ENCODE measurements at regions not wholly inside any gene's neighbourhood (a gene's known extent, or its start where the extent isn't known, plus 50 kb on each side); places are given as distances from the start of the nearest gene placed in this dataset.

- DNase-seq (ENCODE audit: low spot score) = no peak
Measured at GRCh38 chr17:15177343-15177742, 87.8 kb downstream of the PMP22 start.

DNA sequence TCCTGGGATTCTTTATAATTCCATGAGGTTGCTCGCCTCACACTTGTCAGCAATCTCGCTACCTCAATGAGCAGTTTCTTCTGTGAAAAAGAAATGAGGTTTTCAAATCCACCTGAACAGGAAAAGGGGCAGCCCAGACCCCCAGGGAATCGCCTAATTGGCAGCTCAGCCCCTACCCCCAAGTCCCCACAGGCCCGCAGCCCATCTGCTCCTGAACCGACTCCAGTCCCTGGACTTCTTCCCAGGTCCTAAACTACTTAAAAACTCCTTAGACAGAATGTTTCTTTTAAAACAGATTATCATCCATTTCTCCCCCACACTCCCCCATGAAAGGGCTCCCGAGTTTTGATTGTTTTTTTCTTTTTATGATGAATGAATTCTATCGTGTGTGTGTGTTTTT, 89.8 kb downstream of the PMP22 start:
- no peak for DNase-seq (ENCODE audit: low spot score)

DNA sequence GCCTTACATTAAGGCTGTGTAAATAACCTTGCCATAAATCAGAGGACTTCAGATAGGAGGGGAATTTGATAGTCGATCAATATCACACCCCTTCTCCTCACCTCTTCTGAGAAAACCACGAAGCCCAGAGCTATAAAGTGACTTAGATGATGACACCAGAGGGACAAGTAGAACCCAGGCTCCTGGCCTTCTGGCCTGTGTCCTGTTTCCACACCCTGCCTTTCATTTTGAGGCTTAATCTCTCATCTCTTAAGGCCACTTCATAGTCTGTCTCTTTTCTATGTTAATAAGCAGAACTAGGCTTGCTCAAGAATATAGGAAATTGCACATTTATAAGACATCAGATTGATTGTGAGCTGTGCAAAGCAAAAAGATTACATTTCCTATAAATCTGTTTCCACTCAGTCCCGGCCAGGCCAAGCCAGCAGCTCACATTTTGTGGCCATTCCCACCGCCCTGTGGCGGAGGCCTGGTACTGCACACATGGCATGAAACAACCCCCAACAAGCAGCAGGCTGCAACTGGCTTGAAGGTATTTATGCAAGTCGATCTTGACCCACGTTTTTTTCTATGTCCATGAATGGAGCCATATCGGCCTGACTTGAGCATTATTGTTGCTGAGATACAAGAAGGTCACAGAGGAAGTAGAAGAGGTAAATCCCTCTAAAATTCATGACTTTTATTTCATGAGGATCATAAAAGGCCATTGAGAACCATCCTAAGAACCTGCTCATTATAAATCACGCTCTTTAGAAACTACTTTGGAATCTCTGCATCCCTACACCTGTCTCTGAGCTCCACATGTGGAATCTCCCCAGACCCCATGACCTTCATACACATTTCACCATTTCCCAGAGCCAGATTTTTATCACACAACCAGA, 93.7 kb downstream of the PMP22 start:
- peak; percentile 40 for DNase-seq (ENCODE audit: low spot score)

DNA sequence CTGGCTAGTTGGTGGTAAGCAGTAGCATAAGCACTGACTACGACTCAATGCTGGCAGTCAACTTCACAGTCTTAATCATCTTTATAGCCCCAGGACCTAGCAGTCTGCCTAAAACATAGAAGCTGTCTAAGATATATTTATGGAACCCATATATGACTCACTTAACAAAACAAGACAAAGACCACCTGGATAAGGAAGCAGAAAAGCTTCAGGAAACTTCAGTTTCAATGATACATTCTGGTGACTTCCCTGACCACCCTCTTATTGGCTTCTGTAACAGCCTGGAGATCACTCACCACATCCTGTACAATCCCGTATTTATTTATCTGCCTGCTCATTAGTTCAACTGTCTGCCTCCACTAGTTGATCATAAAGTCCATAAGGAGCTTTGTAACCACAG, 95.5 kb downstream of the PMP22 start:
- no peak for DNase-seq (ENCODE audit: low spot score)

DNA sequence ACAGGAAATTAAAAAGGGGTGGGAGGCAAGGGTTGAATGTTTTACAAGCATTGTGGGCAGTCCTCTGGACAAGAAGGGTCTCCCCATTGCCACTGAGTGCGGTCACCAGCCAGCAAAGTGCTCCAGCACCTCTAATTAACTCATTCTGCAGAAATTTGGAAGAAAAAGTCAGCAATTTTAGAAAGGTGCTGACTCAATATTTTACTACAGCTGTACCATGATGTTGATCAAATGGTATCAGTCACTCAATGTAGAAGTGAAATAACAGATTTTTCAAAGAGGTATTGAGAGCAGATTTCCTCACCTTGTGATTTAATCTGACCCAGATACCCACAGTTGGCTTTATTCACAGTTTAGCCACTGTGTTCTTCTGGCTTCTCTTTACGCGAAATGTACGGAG, 96.7 kb downstream of the PMP22 start:
- DNase-seq (ENCODE audit: low spot score) = no peak

GRCh38 chr17:15161395-15161794, 103.7 kb downstream of the PMP22 start:
- no peak for DNase-seq (ENCODE audit: low spot score)

DNA sequence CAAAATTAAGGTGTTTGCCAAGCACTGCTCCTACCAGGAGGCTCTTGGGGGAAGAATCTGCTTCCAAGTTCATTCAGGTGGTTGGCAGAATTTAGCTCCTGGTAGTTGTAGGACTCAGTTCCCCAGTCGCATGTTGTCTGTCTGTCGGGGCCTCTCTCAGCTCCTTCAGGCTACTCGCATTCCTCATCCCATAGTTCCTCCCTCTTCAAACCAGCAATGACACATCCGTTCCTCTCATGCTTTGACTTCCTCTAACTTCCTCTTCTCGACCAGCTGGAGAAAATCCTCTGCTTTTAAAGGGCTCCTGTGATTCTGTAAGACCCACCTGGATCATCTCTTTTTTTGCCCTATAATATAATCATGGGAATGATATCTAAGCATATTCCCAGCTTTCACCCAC, 108.1 kb downstream of the PMP22 start:
- no peak for DNase-seq (ENCODE audit: low spot score)

DNA sequence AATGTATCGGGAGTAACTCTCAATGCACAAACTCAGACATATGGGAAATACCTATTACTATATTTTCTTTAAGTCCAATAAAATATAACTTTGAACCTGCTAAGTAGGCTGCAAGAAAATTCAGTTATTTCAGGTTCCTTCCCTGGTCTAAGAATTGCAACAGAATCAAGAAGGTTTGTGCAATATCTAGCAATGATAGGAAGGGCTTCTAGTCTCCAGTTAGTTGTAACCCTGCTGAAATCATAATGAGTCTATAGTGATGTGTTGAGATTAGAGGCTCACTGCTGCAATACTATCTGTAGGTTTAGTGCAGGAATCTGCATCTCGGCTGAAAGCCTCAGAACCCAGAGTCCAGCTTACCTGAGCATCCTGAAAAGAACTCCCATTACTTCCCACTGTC, 110.5 kb downstream of the PMP22 start:
- no peak for DNase-seq (ENCODE audit: low spot score)

- no peak for DNase-seq (ENCODE audit: low spot score)
Measured at GRCh38 chr17:15145621-15146020, 119.5 kb downstream of the PMP22 start.

DNA sequence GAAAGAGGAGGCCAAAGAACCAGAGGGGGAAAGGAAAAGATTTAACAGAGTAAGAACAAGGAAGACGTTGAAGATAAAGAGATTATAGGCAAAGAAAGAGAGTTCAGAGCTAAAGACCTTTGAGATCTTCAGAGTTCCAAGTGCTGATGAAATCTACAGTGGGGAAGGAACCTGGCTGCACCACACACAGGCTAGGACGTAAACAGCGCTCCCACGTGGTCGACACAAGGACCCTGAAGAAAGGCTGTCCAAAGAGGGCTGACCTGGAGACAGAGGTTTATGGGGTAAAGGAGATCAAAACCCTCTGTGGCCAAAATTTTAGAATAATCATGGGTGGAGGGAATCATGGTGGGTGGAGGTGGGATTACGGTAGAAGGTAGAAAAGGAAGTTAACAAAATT, 121.6 kb downstream of the PMP22 start:
- DNase-seq (ENCODE audit: low spot score) = no peak

GRCh38 chr17:15134363-15134762, 130.8 kb downstream of the PMP22 start:
- no peak for DNase-seq (ENCODE audit: low spot score)

DNA sequence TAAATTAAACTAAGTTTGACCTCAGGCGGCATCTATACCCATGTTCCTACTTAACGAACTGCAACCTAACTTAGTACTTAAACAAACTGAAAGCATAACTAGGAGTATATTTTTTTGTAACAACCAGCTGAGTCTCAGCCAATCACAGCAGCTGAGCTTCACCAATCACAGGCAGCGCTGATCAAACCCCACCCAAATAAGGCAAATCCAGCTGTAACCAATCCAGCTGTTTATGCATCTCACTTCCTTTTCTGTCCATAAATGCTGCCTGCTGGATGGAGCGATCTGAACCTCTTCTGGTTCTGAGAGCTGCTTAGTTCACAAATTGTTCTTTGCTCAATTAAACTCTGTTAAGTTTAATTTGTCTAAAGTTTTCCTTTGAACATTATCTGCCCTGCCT, 131.3 kb downstream of the PMP22 start:
- no peak for DNase-seq (ENCODE audit: low spot score)

DNA sequence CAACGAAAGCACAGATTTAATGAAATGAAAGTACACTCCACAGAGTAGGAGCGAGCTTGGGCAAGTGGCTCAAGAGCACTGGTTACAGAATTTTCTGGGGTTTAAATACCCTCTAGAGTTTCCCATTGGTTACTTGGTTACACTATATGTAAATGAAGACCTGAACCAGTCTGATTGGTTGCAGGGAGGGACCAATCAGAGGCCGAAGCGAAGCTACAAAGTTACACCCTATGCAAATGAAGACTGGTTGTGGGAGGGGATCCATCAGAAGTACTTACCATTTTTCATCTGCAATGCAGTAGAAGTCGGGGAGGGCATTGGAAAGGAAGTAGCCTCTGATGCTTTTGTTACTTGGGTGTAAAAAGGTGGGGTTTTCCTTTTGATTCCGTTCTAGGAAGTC, 132.0 kb downstream of the PMP22 start:
- DNase-seq (ENCODE audit: low spot score) = no peak

GRCh38 chr17:15130426-15130825, 134.7 kb downstream of the PMP22 start:
- no peak for DNase-seq (ENCODE audit: low spot score)

DNA sequence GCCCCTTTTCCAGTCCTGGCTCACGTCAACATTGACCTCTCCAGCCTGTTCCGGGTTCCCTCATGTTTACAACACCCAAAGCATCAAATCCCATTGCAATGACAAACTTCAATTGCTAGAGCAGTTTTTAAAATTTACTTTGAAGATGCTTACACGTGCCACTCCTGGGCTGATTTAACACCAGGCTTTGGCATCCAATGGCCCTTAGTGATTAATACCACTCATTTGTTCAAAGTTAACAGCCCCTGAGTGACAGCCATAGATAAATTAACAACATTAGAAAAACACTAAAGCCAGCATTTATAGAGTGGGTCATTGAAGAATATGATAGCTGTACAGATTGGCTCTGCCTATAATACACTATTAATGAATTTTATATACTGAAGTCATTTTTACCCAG, 135.1 kb downstream of the PMP22 start:
- no peak for DNase-seq (ENCODE audit: low spot score)

- DNase-seq (ENCODE audit: low spot score) = no peak
Measured at GRCh38 chr17:15124746-15125145, 140.4 kb downstream of the PMP22 start.

GRCh38 chr17:15124264-15124595, 140.9 kb downstream of the PMP22 start:
- no peak for DNase-seq (ENCODE audit: low spot score)

GRCh38 chr17:15123593-15124263, 141.4 kb downstream of the PMP22 start:
- DNase-seq (ENCODE audit: low spot score) = no peak

DNA sequence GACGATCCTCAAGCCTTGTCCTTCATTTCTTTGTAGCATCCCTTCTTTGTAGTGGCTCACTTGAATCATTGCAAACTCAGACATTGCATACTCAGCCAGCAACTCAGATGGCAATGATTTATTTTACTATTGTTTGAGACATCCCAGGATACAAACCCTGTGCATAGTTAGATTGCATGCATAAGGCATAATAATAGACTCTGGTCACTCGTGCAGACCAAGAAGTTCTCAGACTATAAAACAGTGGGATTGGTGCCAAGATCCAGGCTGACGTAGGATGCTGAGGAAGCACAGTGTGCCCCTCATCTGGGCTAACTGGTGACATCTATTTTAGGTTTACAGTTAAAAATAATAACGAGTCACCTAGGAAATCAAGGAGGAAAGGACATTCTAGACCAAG, 142.3 kb downstream of the PMP22 start:
- DNase-seq (ENCODE audit: low spot score) = no peak

GRCh38 chr17:15121426-15121825, 143.7 kb downstream of the PMP22 start:
- no peak for DNase-seq (ENCODE audit: low spot score)

DNA sequence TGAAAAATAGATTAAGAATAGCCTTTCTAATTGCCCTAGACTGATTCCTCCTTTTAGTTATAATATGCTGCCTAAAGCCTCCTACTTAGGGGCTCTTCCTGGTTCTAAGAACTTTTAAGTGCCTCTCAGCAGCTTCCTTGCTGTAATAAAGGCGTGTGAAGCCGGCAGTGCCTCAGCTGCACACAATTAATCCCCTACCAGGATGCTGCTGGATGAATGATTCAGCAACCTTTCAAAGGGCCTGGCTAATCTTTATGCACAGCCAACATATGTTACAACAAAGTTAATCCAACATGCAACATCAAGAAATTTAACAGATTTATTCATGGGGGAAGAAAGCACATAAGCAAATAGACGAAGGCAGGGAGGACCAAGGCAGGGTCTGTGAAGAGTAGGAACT, 145.2 kb downstream of the PMP22 start:
- DNase-seq (ENCODE audit: low spot score) = no peak

- DNase-seq (ENCODE audit: low spot score) = no peak
Measured at GRCh38 chr17:15117239-15117638, 147.9 kb downstream of the PMP22 start.

GRCh38 chr17:15112846-15113617, 152.1 kb downstream of the PMP22 start:
- no peak for DNase-seq (ENCODE audit: low spot score)
